Panc1 (cell line): ENCODE measurements at regions not wholly inside any gene's neighbourhood (a gene's known extent, or its start where the extent isn't known, plus 50 kb on each side); places are given as distances from the start of the nearest gene placed in this dataset.

ENCODE experiments used
- ATAC-seq: fragments of 200-7000 bp; cut with Tn5 transposase; 2 replicates; pipeline ENCODE4 v1.9.1; 2020; ENCODE audit warnings: mild to moderate bottlenecking, moderate library complexity
- BruUV-seq: library from RNA; stranded (reverse); fragments of 400-500 nt; replicated peaks from 2 replicates; lab custom pipeline; 2021; lab: Mats Ljungman, UMichigan
- CTCF ChIA-PET: fragments of 300-600 bp; sonication (Branson Sonifier 250); formaldehyde crosslinking; loops from one replicate; lab custom pipeline; 2022; ENCODE audit warnings: antibody characterized with exemption; lab: Charles Lee
- POLR2A ChIA-PET: fragments of 300-600 bp; sonication (Branson Sonifier 250); formaldehyde crosslinking; loops from one replicate; lab custom pipeline; 2022; ENCODE audit warnings: antibody characterized with exemption; lab: Charles Lee
- DNase-seq: peaks from one replicate; pipeline ENCODE4 v3.0.0-alpha.2; 2010; ENCODE audit warnings: low read depth, low spot score
- H3K27ac ChIP-seq: 2 replicates; pipeline ENCODE4 v1.5.1; 2011; ENCODE audit warnings: mild to moderate bottlenecking, low read length, inconsistent platforms
- H3K27me3 ChIP-seq: fragments of 200-500 bp; sonication (Bioruptor generic); 2 replicates; pipeline ENCODE4 v1.6.0; 2014; ENCODE audit warnings: low read length, inconsistent platforms; ENCODE audit not compliant: control insufficient read depth, insufficient read depth
- H3K36me3 ChIP-seq: fragments of 200-500 bp; sonication (Bioruptor generic); 2 replicates; pipeline ENCODE4 v1.5.1; 2014; ENCODE audit warnings: inconsistent platforms, mild to moderate bottlenecking, low read length, moderate library complexity; ENCODE audit not compliant: control insufficient read depth, insufficient read depth
- H3K4me1 ChIP-seq: 2 replicates; pipeline ENCODE4 v1.5.1; 2011; ENCODE audit warnings: inconsistent platforms, mild to moderate bottlenecking, low read length, moderate library complexity; ENCODE audit not compliant: control insufficient read depth, insufficient read depth
- H3K4me3 ChIP-seq, 2 experiments: 2 replicates each; pipeline ENCODE4 v1.5.1; 2011 to 2012; ENCODE audit warnings: low read depth in 2 of 2, low read length in 2 of 2, mild to moderate bottlenecking in 2 of 2, inconsistent platforms in 1 of 2, moderate library complexity in 1 of 2
- H3K9me3 ChIP-seq: fragments of 200-500 bp; sonication (Bioruptor generic); 2 replicates; pipeline ENCODE4 v1.5.1; 2014; ENCODE audit warnings: low read depth, mild to moderate bottlenecking, inconsistent platforms, low read length, moderate library complexity; ENCODE audit not compliant: control insufficient read depth, insufficient read depth
- POLR2AphosphoS5 ChIP-seq: IDR thresholded peaks from 2 replicates; pipeline ENCODE4 v1.6.1; 2012; ENCODE audit warnings: mild to moderate bottlenecking, low read depth, low read length, moderate library complexity
- SIN3A ChIP-seq: IDR thresholded peaks from 2 replicates; pipeline ENCODE4 v1.6.1; 2012; ENCODE audit warnings: low read depth, mild to moderate bottlenecking, low read length, moderate library complexity, borderline replicate concordance; ENCODE audit not compliant: insufficient read depth
- TCF7L2 ChIP-seq: IDR thresholded peaks from 2 replicates; pipeline ENCODE4 v1.6.1; 2011; ENCODE audit warnings: mild to moderate bottlenecking, low read depth, low read length, inconsistent platforms
- in situ Hi-C: cut with HindIII; loops from 2 replicates; pipeline ENCODE4 v1.10.0; 2016; ENCODE audit warnings: low sequenced_read_pairs, low pct_unique_long_range_greater_than_20kb
- intact Hi-C: fragments of 100-400 bp; cut with micrococcal nuclease; formaldehyde crosslinking; loops from one replicate; pipeline ENCODE4 v1.10.0; 2022; ENCODE audit not compliant: unreplicated experiment
- TF ChIP-seq, protein P1 (sequence below): fragments of 450-650 bp; IDR thresholded peaks from 2 replicates; pipeline ENCODE4 v1.5.1; 2017; ENCODE audit warnings: mild to moderate bottlenecking
- TF ChIP-seq, protein P2 (sequence below), 2 experiments: IDR thresholded peaks; 2 replicates each; pipeline ENCODE4 v1.6.1; 2011 to 2012; ENCODE audit warnings: low read depth in 2 of 2, control low read depth in 1 of 2, low read length in 1 of 2, mild to moderate bottlenecking in 1 of 2, moderate library complexity in 1 of 2; ENCODE audit not compliant: insufficient read depth in 1 of 2

DNA sequence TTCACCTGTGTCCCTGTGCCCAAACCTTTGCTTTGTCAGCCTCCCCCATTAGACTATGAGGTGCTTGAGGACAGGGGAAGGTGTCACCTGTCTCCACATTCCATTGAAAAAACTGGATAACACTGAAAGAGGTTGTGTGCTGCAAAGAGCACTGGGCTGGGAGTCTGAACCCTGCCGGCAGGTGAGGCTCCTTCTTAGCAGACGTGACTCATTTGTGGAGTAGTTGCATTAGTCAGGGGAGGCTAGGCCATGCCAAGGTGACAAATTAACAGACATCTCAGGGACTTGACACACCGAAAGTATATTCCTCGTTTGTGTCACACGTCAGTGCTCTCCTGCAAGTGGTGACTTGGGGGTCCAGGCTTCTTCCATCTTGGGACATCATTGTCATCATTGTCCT lies 95.9 kb upstream of the STX18 start:
- no peak for DNase-seq
- no peak overlapping the region for H3K4me3 ChIP-seq
- ATAC-seq, result no peak
- ChIA-PET CTCF (no interaction called here), POLR2A (no interaction called here)
- no peaks in the 10 kb centered on the region for H3K27me3 ChIP-seq
- TF ChIP-seq POLR2AphosphoS5 (no peak), SIN3A (no peak), TCF7L2 (no peak)
- TF ChIP-seq, protein P1, sequence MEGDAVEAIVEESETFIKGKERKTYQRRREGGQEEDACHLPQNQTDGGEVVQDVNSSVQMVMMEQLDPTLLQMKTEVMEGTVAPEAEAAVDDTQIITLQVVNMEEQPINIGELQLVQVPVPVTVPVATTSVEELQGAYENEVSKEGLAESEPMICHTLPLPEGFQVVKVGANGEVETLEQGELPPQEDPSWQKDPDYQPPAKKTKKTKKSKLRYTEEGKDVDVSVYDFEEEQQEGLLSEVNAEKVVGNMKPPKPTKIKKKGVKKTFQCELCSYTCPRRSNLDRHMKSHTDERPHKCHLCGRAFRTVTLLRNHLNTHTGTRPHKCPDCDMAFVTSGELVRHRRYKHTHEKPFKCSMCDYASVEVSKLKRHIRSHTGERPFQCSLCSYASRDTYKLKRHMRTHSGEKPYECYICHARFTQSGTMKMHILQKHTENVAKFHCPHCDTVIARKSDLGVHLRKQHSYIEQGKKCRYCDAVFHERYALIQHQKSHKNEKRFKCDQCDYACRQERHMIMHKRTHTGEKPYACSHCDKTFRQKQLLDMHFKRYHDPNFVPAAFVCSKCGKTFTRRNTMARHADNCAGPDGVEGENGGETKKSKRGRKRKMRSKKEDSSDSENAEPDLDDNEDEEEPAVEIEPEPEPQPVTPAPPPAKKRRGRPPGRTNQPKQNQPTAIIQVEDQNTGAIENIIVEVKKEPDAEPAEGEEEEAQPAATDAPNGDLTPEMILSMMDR, result no peak
- TF ChIP-seq, protein P2, sequence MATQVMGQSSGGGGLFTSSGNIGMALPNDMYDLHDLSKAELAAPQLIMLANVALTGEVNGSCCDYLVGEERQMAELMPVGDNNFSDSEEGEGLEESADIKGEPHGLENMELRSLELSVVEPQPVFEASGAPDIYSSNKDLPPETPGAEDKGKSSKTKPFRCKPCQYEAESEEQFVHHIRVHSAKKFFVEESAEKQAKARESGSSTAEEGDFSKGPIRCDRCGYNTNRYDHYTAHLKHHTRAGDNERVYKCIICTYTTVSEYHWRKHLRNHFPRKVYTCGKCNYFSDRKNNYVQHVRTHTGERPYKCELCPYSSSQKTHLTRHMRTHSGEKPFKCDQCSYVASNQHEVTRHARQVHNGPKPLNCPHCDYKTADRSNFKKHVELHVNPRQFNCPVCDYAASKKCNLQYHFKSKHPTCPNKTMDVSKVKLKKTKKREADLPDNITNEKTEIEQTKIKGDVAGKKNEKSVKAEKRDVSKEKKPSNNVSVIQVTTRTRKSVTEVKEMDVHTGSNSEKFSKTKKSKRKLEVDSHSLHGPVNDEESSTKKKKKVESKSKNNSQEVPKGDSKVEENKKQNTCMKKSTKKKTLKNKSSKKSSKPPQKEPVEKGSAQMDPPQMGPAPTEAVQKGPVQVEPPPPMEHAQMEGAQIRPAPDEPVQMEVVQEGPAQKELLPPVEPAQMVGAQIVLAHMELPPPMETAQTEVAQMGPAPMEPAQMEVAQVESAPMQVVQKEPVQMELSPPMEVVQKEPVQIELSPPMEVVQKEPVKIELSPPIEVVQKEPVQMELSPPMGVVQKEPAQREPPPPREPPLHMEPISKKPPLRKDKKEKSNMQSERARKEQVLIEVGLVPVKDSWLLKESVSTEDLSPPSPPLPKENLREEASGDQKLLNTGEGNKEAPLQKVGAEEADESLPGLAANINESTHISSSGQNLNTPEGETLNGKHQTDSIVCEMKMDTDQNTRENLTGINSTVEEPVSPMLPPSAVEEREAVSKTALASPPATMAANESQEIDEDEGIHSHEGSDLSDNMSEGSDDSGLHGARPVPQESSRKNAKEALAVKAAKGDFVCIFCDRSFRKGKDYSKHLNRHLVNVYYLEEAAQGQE (IDR thresholded peaks at IDR 0.05; ENCODE audit: insufficient read depth in 1 of 2, low read depth in 2 of 2, low read length in 1 of 2), result no peak
- in situ Hi-C loops (no loop called here), intact Hi-C loops (no loop called here)
- no TSS peak for BruUV-seq
- H3K27ac ChIP-seq, result no peak overlapping the region
- H3K36me3 ChIP-seq, result no peaks in the 10 kb centered on the region
- H3K9me3 ChIP-seq, result no peaks in the 10 kb centered on the region
- H3K4me1 ChIP-seq, result peaks cover 6% of the 10 kb centered on the region; the same call in 1 of the 2 replicates

DNA sequence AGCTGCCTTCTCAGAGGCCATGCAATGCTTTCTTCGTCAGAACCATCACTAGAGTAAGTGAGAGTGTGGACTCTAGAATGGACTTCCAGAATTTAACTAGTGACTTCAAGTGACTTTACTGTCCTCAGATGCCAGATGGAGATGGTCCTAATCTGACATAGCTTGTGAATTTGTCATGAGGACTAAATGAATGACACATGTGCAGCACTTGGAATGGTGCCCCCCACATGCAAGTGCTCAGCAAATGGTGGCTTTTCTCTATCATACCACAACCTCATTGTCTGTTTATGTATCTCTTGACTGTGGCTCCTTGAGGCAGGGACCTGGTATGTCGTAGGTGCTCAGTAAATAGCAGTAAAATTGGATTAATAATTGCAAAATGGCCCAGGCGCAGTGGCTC lies 91.6 kb upstream of the STX18 start:
- in situ Hi-C loops (no loop called here), intact Hi-C loops (no loop called here)
- POLR2A ChIA-PET, result no interaction called here
- Histone ChIP-seq H3K4me1 (no peaks in the 10 kb centered on the region), H3K36me3 (no peaks in the 10 kb centered on the region), H3K4me3 (no peak overlapping the region), H3K27me3 (no peaks in the 10 kb centered on the region), H3K27ac (no peak overlapping the region), H3K9me3 (no peaks in the 10 kb centered on the region)
- no peak for DNase-seq
- CTCF ChIA-PET, result no interaction called here
- TF ChIP-seq, protein P1, result no peak
- TF ChIP-seq SIN3A, result no peak
- no peak for TF ChIP-seq POLR2AphosphoS5
- ATAC-seq, result no peak
- no TSS peak for BruUV-seq

DNA sequence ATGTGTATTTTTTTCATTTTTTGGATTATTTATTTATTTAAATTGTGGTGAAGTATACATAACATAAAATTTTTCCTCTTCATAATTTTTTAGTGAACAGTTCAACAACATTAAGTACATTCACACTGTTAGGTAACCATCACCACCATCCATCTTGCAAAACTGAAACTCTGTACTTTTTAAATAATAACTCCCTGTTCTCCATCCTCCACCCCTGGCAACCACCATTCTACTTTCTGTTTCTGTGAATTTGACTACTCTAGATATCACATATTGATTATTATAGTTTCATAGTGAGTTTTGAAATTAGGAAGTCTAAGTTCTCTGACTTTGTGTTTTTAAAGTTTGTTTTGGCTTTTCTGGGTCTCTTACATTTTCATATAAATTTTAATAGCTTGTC lies 89.3 kb upstream of the STX18 start:
- H3K9me3 ChIP-seq, result no peaks in the 10 kb centered on the region
- in situ Hi-C loops (no loop called here), intact Hi-C loops (no loop called here)
- H3K36me3 ChIP-seq, result no peaks in the 10 kb centered on the region
- H3K27ac ChIP-seq, result no peak overlapping the region
- ChIA-PET CTCF (no interaction called here), POLR2A (no interaction called here)
- no peak overlapping the region for H3K4me3 ChIP-seq
- TF ChIP-seq, protein P1, result no peak
- TF ChIP-seq, protein P2 (IDR thresholded peaks at IDR 0.05; ENCODE audit: insufficient read depth in 1 of 2, low read depth in 2 of 2, low read length in 1 of 2), result no peak
- no peak for TF ChIP-seq TCF7L2
- TF ChIP-seq SIN3A, result no peak
- no peak for TF ChIP-seq POLR2AphosphoS5
- H3K4me1 ChIP-seq, result no peaks in the 10 kb centered on the region
- BruUV-seq, result no TSS peak
- no peaks in the 10 kb centered on the region for H3K27me3 ChIP-seq
- DNase-seq (no peak), ATAC-seq (no peak)
